Keratinocyte (primary cell): ENCODE measurements at regions not wholly inside any gene's neighbourhood (a gene's known extent, or its start where the extent isn't known, plus 50 kb on each side); places are given as distances from the start of the nearest gene placed in this dataset.

Experiments used
- DNase-seq: peaks from one replicate; pipeline ENCODE4 v3.0.0-alpha.2; 2011; ENCODE audit warnings: low read depth, missing footprints, low spot score
- FAIRE-seq: peaks from 2 replicates; lab custom pipeline; 2011; peaks lifted over from hg19 to GRCh38; lab: Jason Lieb, UNC
- H2AFZ ChIP-seq: 2 replicates; pipeline ENCODE4 v1.6.0; 2012; ENCODE audit warnings: low read length, control low read depth, inconsistent platforms; ENCODE audit not compliant: control insufficient read depth
- H3K27ac ChIP-seq: 2 replicates; pipeline ENCODE4 v1.5.1; 2011; ENCODE audit warnings: low read length; ENCODE audit not compliant: control insufficient read depth, insufficient read depth
- H3K27me3 ChIP-seq: 3 replicates; pipeline ENCODE4 v1.6.0; 2011; ENCODE audit warnings: low read length; ENCODE audit not compliant: control insufficient read depth, insufficient read depth; ENCODE audit errors: extremely low read depth
- H3K36me3 ChIP-seq, 2 experiments: 2 replicates in 1 of 2; 3 replicates in 1 of 2; pipeline ENCODE4 v1.5.1; 2011; ENCODE audit warnings: low read length in 2 of 2, mild to moderate bottlenecking in 1 of 2; ENCODE audit not compliant: control insufficient read depth in 2 of 2, insufficient read depth in 2 of 2; ENCODE audit errors: extremely low read depth in 1 of 2
- H3K4me1 ChIP-seq: 3 replicates; pipeline ENCODE4 v1.5.1; 2011; ENCODE audit warnings: low read length; ENCODE audit not compliant: control insufficient read depth, insufficient read depth; ENCODE audit errors: extremely low read depth
- H3K4me2 ChIP-seq: 3 replicates; pipeline ENCODE4 v1.6.0; 2011; ENCODE audit warnings: low read depth, low read length; ENCODE audit not compliant: control insufficient read depth, insufficient read depth; ENCODE audit errors: extremely low read depth
- H3K4me3 ChIP-seq, 3 experiments: fragments of 200-600 bp in 1 of 3; sonication (generic) in 1 of 3; 2 replicates in 2 of 3; 3 replicates in 1 of 3; pipeline ENCODE4 v1.5.1; 2011 to 2016; ENCODE audit warnings: low read length in 3 of 3, mild to moderate bottlenecking in 3 of 3, control low read depth in 2 of 3, inconsistent platforms in 1 of 3, low read depth in 1 of 3, mixed read lengths in 1 of 3, mixed run types in 1 of 3, moderate library complexity in 1 of 3; ENCODE audit not compliant: control insufficient read depth in 2 of 3, insufficient read depth in 2 of 3; ENCODE audit errors: extremely low read depth in 1 of 3
- H3K79me2 ChIP-seq: 2 replicates; pipeline ENCODE4 v1.6.0; 2012; ENCODE audit warnings: low read length; ENCODE audit not compliant: control insufficient read depth, insufficient read depth
- H3K9ac ChIP-seq: 3 replicates; pipeline ENCODE4 v1.6.0; 2011; ENCODE audit warnings: low read length; ENCODE audit not compliant: control insufficient read depth, insufficient read depth; ENCODE audit errors: extremely low read depth
- H3K9me1 ChIP-seq: 3 replicates; pipeline ENCODE4 v1.6.0; 2011; ENCODE audit warnings: low read length; ENCODE audit not compliant: control insufficient read depth, insufficient read depth; ENCODE audit errors: extremely low read depth
- H3K9me3 ChIP-seq: 2 replicates; pipeline ENCODE4 v1.5.1; 2012; ENCODE audit warnings: low read depth, low read length; ENCODE audit not compliant: control insufficient read depth
- H4K20me1 ChIP-seq: 3 replicates; pipeline ENCODE4 v1.6.0; 2011; ENCODE audit warnings: low read length; ENCODE audit not compliant: control insufficient read depth, insufficient read depth; ENCODE audit errors: extremely low read depth
- EZH2 ChIP-seq: IDR thresholded peaks from one replicate; pipeline ENCODE4 v1.6.1; 2012; ENCODE audit warnings: inconsistent platforms, mild to moderate bottlenecking, low read length, moderate library complexity
- dilution Hi-C: fragments of 300-500 bp; cut with MboI; formaldehyde crosslinking; loops from one replicate; pipeline ENCODE4 v1.7.0; 2020; ENCODE audit warnings: low sequenced_read_pairs; ENCODE audit not compliant: extremely low pct_ligation_motif_present
- TF ChIP-seq, protein P1 (sequence below), 3 experiments: IDR thresholded peaks in 1 of 3; conservative IDR thresholded peaks in 1 of 3; optimal IDR thresholded peaks in 1 of 3; 2 replicates in 2 of 3; 3 replicates in 1 of 3; pipeline versions ENCODE3 to v1.5.1; 2011; ENCODE audit warnings: low read length in 3 of 3, mild to moderate bottlenecking in 3 of 3, moderate library complexity in 2 of 3, control low read depth in 1 of 3, inconsistent platforms in 1 of 3; ENCODE audit not compliant: insufficient read depth in 2 of 3; ENCODE audit errors: extremely low read depth in 1 of 3

DNA sequence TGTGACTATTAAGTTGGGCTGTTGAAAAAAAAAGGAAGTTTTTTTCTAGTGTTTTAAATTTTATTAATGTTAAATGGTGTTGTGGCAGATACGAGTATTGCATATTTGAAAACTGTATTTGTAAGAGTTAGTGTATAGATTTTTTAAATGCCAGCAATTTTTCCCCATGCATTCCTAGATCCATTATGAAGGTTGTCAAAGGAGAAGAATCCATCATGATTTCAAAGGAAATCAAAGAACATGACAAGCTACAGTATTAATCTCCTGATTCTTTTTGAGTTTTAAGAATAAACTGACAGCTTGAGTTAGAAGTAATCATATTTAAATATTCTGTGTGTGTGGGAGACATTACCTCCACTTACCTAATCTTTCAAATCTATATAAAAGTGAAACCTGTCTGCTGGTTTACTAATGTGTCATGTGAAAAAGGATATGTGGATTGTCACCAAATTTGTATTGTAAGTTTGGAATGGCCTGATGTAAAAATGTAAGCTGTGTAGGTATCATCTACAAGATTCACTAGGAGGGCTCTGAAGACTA is 111.0 kb upstream of the HS3ST5 start:
- Histone ChIP-seq H3K4me2 (no peak overlapping the region), H4K20me1 (no peaks in the 10 kb centered on the region), H3K9ac (no peak overlapping the region), H3K4me3 (no peak overlapping the region), H3K79me2 (no peaks in the 10 kb centered on the region), H3K27ac (no peak overlapping the region), H2AFZ (no peak overlapping the region), H3K9me3 (no peaks in the 10 kb centered on the region), H3K4me1 (no peaks in the 10 kb centered on the region), H3K9me1 (no peaks in the 10 kb centered on the region), H3K27me3 (no peaks in the 10 kb centered on the region), H3K36me3 (no peaks in the 10 kb centered on the region)
- FAIRE-seq (no peak), DNase-seq (no peak)
- TF ChIP-seq, protein P1, sequence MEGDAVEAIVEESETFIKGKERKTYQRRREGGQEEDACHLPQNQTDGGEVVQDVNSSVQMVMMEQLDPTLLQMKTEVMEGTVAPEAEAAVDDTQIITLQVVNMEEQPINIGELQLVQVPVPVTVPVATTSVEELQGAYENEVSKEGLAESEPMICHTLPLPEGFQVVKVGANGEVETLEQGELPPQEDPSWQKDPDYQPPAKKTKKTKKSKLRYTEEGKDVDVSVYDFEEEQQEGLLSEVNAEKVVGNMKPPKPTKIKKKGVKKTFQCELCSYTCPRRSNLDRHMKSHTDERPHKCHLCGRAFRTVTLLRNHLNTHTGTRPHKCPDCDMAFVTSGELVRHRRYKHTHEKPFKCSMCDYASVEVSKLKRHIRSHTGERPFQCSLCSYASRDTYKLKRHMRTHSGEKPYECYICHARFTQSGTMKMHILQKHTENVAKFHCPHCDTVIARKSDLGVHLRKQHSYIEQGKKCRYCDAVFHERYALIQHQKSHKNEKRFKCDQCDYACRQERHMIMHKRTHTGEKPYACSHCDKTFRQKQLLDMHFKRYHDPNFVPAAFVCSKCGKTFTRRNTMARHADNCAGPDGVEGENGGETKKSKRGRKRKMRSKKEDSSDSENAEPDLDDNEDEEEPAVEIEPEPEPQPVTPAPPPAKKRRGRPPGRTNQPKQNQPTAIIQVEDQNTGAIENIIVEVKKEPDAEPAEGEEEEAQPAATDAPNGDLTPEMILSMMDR (optimal IDR thresholded peaks at IDR 0.05 in 1 of 3, IDR thresholded peaks at IDR 0.05 in 1 of 3, conservative IDR thresholded peaks at IDR 0.05 in 1 of 3; ENCODE audit: extremely low read depth in 1 of 3, insufficient read depth in 2 of 3, low read length in 3 of 3): no peak
- no peak for TF ChIP-seq EZH2
- dilution Hi-C loops: no loop called here

DNA sequence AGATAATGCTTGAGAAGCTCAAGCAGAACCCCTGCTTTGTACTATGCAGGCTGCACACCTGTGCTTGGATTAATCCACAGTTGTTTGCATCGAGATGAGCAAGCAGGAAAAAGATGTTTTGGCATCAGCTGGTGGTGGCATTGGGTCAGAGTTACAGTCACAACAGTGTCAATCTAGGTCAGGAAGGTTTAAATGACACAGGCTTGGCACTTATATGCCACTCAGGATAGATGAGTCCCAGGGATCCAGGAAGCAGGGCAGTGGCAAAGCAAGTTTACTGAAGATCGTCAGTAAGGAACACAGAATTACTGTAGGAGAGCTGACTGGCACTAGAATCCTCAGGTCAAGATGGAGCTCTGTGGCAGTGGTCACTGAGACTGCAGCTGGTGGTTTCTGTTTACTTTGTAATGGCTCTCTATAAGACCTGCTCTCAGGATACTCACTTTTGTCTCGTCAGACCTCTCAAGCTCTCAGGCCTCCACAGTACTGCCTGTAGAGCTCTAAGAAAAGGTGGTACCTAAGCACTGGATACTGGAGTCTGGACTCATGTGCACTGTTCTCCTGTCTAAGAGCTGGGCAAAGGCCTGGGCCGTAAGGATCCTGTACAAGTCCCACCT is 110.1 kb upstream of the HS3ST5 start:
- H3K4me3 ChIP-seq: no peak overlapping the region
- DNase-seq (no peak), FAIRE-seq (no peak)
- no peak overlapping the region for H3K27ac ChIP-seq
- H3K4me2 ChIP-seq: no peak overlapping the region
- H3K36me3 ChIP-seq: no peaks in the 10 kb centered on the region
- no peaks in the 10 kb centered on the region for H3K79me2 ChIP-seq
- H3K9me1 ChIP-seq: no peaks in the 10 kb centered on the region
- H3K9me3 ChIP-seq: no peaks in the 10 kb centered on the region
- dilution Hi-C loops: no loop called here
- no peak overlapping the region for H3K9ac ChIP-seq
- no peaks in the 10 kb centered on the region for H4K20me1 ChIP-seq
- no peak for TF ChIP-seq EZH2
- TF ChIP-seq, protein P1 (optimal IDR thresholded peaks at IDR 0.05 in 1 of 3, IDR thresholded peaks at IDR 0.05 in 1 of 3, conservative IDR thresholded peaks at IDR 0.05 in 1 of 3; ENCODE audit: extremely low read depth in 1 of 3, insufficient read depth in 2 of 3, low read length in 3 of 3): no peak
- no peak overlapping the region for H2AFZ ChIP-seq
- H3K4me1 ChIP-seq: no peaks in the 10 kb centered on the region
- H3K27me3 ChIP-seq: no peaks in the 10 kb centered on the region
